ENCODE measurements at regions not wholly inside any gene's neighbourhood (a gene's known extent, or its start where the extent isn't known, plus 50 kb on each side); places are given as distances from the start of the nearest gene placed in this dataset.

GRCh38 chr17:65362826-65363225 is 198.6 kb downstream of the AXIN2 start:
- no peak for DNase-seq

- no peak for DNase-seq
These were observed 200.4 kb downstream of the AXIN2 start for GRCh38 chr17:65360961-65361552.

- no peak for DNase-seq
These were observed 202.4 kb downstream of the AXIN2 start for GRCh38 chr17:65359016-65359415.

DNA sequence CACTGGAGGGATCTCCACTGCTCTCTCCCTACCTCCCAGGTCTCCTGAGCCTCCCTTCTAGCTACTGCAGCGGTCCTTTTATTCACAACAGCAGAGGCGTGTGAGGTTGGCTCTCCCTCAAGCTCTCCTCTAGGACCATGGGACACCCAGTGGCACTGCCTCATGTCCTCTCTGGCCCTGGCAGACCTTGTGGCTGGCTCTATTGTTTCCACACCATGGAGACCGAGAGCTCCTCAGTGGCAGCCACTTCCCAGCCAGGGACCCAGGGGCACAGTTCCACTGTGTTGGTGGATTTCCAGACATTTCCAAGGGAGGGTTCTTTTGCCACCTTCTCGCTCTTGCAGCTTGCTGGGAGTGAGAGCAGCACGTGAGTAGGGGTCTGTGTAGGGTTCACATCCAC is 204.9 kb downstream of the AXIN2 start:
- DNase-seq, result no peak

DNA sequence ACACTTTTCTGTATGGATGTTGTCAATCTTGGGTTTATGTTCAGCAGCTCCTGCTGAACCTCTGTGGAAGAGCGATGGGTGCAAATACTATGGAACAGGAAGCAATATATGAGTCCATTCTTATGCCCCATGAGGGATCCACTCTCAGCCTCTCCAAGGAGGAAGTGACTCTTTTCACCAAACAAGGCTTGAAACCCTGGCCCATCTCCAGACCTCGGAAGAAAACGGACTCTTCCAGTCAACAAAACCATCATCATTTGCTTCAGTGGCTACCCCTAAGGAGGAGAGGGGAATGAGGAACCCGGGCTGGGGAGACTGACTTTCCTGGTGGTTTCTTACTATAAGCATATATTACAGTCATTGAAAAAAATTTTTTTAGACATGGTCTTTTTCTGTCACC is 206.2 kb downstream of the AXIN2 start:
- no peak for DNase-seq

- no peak for DNase-seq
These were observed 211.5 kb downstream of the AXIN2 start for GRCh38 chr17:65349916-65350315.

DNA sequence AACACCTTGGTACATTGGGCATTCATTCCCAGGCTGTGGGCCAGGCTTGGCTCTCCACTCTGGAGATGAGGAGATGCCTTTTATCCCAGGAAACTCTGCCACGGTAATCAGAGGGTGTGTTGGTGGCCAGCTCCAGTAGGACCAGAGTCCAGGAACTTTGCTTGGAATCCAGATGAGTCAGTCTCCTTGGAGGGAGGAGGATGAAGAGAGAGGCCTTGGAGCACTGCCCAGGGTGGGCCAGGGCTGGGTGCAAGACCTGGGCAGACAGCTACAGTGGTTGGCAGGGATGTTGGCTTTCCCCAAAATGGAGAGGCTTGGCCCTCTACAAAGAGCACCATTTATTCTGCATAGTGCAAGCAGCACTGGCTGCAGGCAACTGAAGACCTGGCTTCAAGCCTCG is 209.0 kb downstream of the RGS9 start:
- DNase-seq, result no peak

DNA sequence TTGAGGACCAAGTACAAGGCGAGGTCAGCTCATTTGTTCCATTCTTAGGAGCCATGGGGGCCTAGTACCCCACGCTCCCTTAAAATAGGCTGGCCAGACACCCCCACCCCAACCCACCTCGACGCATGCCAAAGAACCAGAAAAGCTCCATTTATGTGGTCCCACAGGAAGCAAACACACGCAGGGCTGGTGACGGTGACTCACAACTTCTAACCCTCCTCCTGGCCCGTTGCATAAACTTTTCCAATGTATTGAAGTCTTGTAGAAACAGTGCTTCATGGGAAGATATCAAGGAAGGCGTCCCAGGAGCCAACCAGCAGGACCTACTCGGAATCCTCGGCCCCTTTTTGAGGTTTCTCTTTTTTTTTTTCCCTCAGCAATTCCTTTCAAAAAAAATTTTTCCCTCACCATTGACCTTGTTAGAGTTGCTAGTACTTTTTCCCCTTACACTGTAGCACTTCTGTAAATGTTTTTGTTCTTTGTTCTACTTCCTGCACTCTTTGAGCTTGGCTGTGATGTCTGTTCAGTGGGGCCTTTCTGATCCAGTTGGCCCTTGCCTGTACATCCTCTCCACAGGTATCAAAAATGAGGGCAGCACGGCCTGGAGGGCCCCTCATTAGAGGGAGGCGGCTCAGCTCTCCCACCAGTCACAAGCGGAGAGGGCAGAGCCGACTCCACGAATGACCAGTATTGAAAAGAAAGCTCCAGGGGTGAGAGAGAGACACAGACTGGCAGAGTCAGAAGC is 208.3 kb downstream of the RGS9 start:
- DNase-seq, result no peak

GRCh38 chr17:65340401-65340800 is 203.2 kb downstream of the RGS9 start:
- no peak for DNase-seq

GRCh38 chr17:65334406-65334805 is 197.2 kb downstream of the RGS9 start:
- no peak for DNase-seq

DNA sequence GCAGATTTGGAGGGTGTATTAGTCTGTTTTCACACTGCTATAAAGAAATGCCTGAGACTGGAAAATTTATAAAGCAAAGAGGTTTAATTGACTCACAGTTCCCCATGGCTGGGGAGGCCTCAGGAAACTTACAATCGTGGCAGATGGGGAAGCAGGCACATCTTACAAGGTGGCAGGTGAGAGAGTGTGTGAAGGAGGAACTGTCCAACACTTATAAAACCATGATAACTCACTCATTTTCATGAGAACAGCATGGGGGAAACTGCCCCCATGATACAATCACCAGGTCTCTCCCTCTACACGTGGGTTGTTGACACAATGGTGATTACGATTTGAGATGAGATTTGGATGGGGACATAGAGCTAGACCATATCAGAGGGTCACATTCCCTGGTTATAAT is 195.6 kb downstream of the RGS9 start:
- no peak for DNase-seq

- no peak for DNase-seq
These were observed 195.2 kb downstream of the RGS9 start for GRCh38 chr17:65332375-65332774.

DNA sequence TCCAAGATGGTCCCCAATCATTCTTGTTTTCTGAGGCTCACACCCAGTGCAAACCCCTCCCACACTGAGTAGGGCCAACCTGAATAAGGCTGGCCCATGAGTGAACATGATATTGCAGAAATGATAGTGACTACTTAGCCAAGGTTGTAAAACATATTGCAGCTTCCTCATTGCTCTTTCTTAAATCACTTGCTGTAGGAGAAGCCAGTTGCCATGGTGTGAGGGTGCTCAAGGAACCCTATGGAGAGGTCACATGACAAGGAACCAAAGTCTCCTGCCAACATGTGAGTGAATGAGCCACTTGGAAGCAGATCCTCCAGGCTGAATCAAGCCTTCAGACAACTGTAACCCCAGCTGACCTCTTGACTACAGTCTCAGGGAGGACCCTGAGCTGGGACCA is 191.4 kb downstream of the RGS9 start:
- no peak for DNase-seq

DNA sequence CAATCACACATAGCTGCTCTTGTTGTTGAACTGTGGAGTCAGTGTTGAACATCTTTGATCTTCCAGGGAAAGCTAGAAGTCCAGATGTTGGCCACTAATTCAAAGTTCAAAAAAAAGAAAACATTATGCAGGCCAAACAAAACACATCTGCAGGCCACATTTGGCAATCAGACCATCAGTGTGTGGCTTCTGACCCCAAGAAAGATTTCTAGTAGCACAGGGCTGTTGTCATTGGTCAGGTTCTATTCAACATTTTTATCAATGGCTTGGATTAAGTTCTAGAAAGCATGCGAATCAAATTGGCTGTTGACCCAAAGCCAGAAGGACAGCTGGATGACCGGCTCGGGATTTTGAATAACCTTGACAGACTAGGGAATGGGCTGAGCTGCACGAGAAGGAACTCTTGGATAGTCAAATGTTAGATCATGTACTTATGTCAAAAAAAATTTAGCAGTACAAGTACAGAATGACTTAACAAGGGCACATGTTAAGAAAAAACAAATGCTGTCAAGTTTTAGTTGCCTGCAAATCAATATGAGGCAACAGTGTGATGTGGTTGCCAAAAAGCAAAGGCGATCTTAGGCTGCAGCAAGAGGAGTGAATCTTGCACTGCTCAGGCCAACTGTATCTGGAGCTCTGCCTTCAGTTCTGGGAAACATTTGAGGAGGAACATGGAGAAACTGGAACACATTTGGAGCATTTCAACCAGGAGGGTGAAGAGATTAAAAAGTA is 187.6 kb downstream of the RGS9 start:
- no peak for DNase-seq

DNA sequence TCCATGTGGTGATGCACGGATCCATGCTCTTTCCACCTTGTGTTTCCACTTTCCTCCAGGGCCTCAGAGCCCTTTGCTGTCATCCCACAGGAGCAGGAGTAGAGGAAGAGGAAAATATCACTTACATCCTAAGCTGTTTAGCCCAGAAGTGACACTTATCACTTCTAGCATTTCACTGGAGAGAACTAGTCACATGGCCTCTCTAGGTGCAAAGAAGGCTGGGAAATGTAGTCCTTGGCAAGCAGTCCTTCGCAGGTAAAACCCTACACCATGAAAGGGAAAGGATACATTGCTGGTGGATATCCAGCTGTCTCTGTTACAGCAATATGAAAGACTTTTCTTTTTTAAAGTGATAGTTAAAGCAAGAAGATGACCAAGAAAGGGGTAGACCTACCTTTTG is 185.9 kb downstream of the RGS9 start:
- no peak for DNase-seq

- no peak for DNase-seq
These were observed 183.7 kb downstream of the RGS9 start for GRCh38 chr17:65320820-65321219.

DNA sequence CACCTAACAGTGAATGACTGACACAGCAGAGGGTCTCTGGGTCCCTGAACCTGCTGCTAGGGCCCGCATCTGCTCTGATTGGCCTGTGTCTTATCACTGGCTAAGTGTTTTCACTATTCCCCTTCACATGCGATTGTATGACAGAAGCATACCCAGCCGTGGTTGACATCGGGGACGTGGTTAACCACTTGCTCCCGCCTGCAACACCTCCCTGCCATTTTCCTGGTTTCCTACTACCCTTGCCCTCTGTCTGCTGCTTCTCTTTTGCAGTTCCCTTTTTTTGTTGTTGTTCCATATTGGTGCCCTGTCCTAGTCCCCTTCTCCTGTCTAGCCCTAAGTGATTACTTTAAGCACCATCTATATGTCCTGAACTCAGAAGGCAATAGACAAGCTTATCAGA is 177.0 kb downstream of the RGS9 start:
- no peak for DNase-seq

DNA sequence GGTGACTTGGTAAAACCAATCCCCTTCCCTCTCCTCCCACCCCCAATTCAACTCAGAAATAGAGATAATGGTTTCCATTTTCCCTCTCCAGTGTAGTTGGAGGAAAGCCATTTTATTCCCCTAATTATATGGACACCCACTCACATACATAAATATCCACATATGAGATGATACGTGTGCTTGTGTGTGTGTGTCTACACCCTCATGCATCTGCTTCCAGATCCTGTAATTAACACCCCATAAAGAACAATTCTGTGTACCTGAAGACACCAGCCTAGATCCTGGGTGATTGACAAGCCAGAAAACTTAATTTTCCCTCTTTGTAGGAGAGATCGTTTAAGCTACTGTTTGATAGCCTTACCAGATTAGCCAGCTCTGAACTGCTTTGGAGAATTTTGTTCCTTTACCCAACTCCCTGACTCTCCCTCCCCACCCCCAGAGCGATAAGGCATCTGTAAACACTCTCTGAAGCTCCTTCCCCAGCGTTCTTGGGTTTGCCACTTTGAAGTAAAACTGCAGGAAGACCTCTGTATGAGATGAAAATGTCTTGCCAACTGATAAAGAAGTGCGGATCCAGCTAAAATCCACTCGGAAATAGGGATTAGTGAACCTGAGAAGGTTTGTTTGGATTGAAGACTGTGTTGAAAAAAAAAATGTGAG is 175.7 kb downstream of the RGS9 start:
- DNase-seq, result no peak

DNA sequence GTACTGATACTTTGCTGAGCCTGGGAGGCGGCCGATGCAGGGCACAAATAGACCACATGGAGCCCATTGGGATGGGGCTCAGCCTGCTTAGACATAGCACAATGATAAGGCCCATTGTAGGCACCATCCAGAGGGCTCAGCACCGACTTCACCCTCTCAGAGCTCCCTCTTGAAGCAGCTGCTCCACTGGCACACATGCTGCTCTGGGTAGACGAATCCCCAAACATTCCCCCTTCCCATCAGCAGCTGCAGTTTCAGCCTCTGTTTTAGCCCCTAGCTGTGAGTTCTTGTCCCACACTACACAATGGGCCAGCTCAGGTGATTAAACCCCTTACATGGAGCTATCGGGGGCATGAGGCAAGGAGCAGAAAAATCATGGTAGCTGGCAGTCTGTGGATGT is 174.1 kb downstream of the RGS9 start:
- DNase-seq, result no peak

DNA sequence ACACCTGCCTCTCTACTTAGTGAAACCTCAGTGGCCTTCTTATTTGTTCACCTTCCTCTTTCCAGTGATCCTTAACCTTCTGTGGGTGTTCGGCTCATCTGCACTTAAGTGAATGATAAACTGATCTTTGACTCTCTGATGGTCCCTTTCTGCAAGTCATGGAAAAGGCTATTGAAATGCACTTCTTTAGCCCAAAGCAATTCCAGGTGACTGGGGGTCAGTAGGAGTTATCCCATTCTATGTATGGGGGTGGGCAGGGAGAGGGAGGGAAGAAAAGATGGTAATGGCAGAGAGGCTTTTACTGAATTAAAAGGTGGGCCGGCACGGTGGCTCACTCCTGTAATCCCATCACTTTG is 170.8 kb downstream of the RGS9 start:
- no peak for DNase-seq

GRCh38 chr17:65307081-65307960 is 170.2 kb downstream of the RGS9 start:
- DNase-seq, result no peak

GRCh38 chr17:65305778-65306177 is 168.6 kb downstream of the RGS9 start:
- DNase-seq, result no peak

- DNase-seq, result no peak
These were observed 167.9 kb downstream of the RGS9 start for GRCh38 chr17:65305116-65305515.

All from activated CD8-positive, alpha-beta memory T cell treated with anti-CD3 and anti-CD28 coated beads for 24 hours (primary cell).